SK-N-SH (cell line): ENCODE measurements at regions not wholly inside any gene's neighbourhood (a gene's known extent, or its start where the extent isn't known, plus 50 kb on each side); places are given as distances from the start of the nearest gene placed in this dataset.

Experiments
- CTCF ChIA-PET: fragments of 300-600, 350-600 bp; formaldehyde crosslinking; extraction: SDS; loops from one replicate; lab custom pipeline; 2021; lab: Yijun Ruan, JAX
- POLR2A ChIA-PET: fragments of 350-600 bp; sonication (Branson Sonifier 250); formaldehyde crosslinking; extraction: SDS; loops from one replicate; lab custom pipeline; 2020; ENCODE audit warnings: antibody characterized with exemption, inconsistent platforms; lab: Yijun Ruan, JAX
- DNase-seq: peaks from one replicate; pipeline ENCODE4 v3.0.0; 2012
- H2AFZ ChIP-seq: fragments of 200-600 bp; sonication (generic); 2 replicates; pipeline ENCODE4 v1.8.1; 2016; ENCODE audit warnings: antibody characterized with exemption, mild to moderate bottlenecking, low read depth
- H3F3A ChIP-seq: fragments of 200-600 bp; sonication (generic); replicated peaks from 2 replicates; pipeline ENCODE3; 2016; ENCODE audit warnings: antibody characterized with exemption, mild to moderate bottlenecking; ENCODE audit not compliant: insufficient read depth
- H3K27ac ChIP-seq, 2 experiments: fragments of 200-500 bp in 1 of 2; fragments of 200-600 bp in 1 of 2; sonication (Bioruptor generic) in 1 of 2; sonication (generic), shearing (Covaris generic) in 1 of 2; 2 replicates each; pipeline versions ENCODE4 v1.5.1 to v1.6.1; 2014 to 2016; ENCODE audit warnings: low read depth in 2 of 2, inconsistent platforms in 1 of 2, low read length in 1 of 2, mild to moderate bottlenecking in 1 of 2, mixed read lengths in 1 of 2
- H3K27me3 ChIP-seq: fragments of 200-600 bp; sonication (generic), shearing (Covaris generic); 2 replicates; pipeline ENCODE4 v1.6.1; 2016; ENCODE audit warnings: mixed run types; ENCODE audit not compliant: insufficient read depth
- H3K36me3 ChIP-seq, 2 experiments: fragments of 200-500 bp in 1 of 2; fragments of 200-600 bp in 1 of 2; sonication (Bioruptor generic) in 1 of 2; sonication (generic) in 1 of 2; replicated peaks in 1 of 2; 2 replicates each; pipeline versions ENCODE3 to v1.5.1; 2014 to 2016; ENCODE audit warnings: low read length in 1 of 2, mild to moderate bottlenecking in 1 of 2; ENCODE audit not compliant: insufficient read depth in 2 of 2, control insufficient read depth in 1 of 2
- H3K4me1 ChIP-seq, 2 experiments: fragments of 200-500 bp in 1 of 2; fragments of 200-600 bp in 1 of 2; sonication (Bioruptor generic) in 1 of 2; sonication (generic), shearing (Covaris generic) in 1 of 2; 2 replicates each; pipeline versions ENCODE4 v1.5.1 to v1.6.1; 2014 to 2016; ENCODE audit warnings: low read depth in 1 of 2, low read length in 1 of 2, mixed run types in 1 of 2; ENCODE audit not compliant: insufficient read depth in 2 of 2, control insufficient read depth in 1 of 2
- H3K4me2 ChIP-seq: fragments of 200-600 bp; sonication (generic), shearing (Covaris generic); 2 replicates; pipeline ENCODE4 v1.6.1; 2017; ENCODE audit warnings: mixed run types
- H3K4me3 ChIP-seq, 2 experiments: fragments of 200-500 bp in 1 of 2; fragments of 200-600 bp in 1 of 2; sonication (Bioruptor generic) in 1 of 2; sonication (generic), shearing (Covaris generic) in 1 of 2; 2 replicates each; pipeline versions ENCODE4 v1.5.1 to v1.8.1; 2014 to 2016; ENCODE audit warnings: low read depth in 2 of 2, inconsistent platforms in 1 of 2, low read length in 1 of 2, mild to moderate bottlenecking in 1 of 2, mixed read lengths in 1 of 2, moderate library complexity in 1 of 2
- H3K79me2 ChIP-seq: fragments of 200-600 bp; sonication (generic); 2 replicates; pipeline ENCODE4 v1.8.1; 2017; ENCODE audit warnings: mild to moderate bottlenecking; ENCODE audit not compliant: insufficient read depth
- H3K9ac ChIP-seq: fragments of 200-600 bp; sonication (generic); 2 replicates; pipeline ENCODE4 v1.6.1; 2017; ENCODE audit warnings: mixed run types
- H3K9me2 ChIP-seq: fragments of 200-600 bp; sonication (generic); 2 replicates; pipeline ENCODE4 v1.6.1; 2017; ENCODE audit warnings: mixed run types
- H3K9me3 ChIP-seq: fragments of 200-600 bp; sonication (generic); 2 replicates; pipeline ENCODE4 v1.6.1; 2017; ENCODE audit warnings: mixed run types, mild to moderate bottlenecking, moderate library complexity
- H4K20me1 ChIP-seq: fragments of 200-600 bp; sonication (generic); 2 replicates; pipeline ENCODE4 v1.6.1; 2017; ENCODE audit warnings: mild to moderate bottlenecking, mixed run types; ENCODE audit not compliant: insufficient read depth
- CHD2 ChIP-seq: fragments of 150-350 bp; IDR thresholded peaks from 2 replicates; pipeline ENCODE4 v1.6.1; 2018; ENCODE audit warnings: low read length; ENCODE audit not compliant: partially characterized antibody
- ELF1 ChIP-seq: IDR thresholded peaks from 2 replicates; pipeline ENCODE4 v1.4.0; 2012
- EZH2phosphoT487 ChIP-seq: fragments of 200-600 bp; sonication (generic); IDR thresholded peaks from 2 replicates; pipeline ENCODE4 v1.6.1; 2017; ENCODE audit warnings: low read depth, mixed run types, mild to moderate bottlenecking, antibody characterized with exemption, moderate library complexity, borderline replicate concordance
- FOSL2 ChIP-seq: IDR thresholded peaks from 2 replicates; pipeline ENCODE4 v1.4.0; 2012; ENCODE audit warnings: low read depth, mild to moderate bottlenecking, moderate library complexity, borderline replicate concordance
- FOXJ3 ChIP-seq: sonication (generic); formaldehyde crosslinking; IDR thresholded peaks from 2 replicates; pipeline ENCODE4 v1.5.1; 2020; ENCODE audit warnings: mild to moderate bottlenecking, missing genetic modification reagents
- FOXM1 ChIP-seq: IDR thresholded peaks from 2 replicates; pipeline ENCODE4 v1.4.0; 2012; ENCODE audit warnings: low read depth, mild to moderate bottlenecking
- GABPA ChIP-seq: IDR thresholded peaks from 2 replicates; pipeline ENCODE4 v1.4.0; 2012; ENCODE audit warnings: low read depth, mild to moderate bottlenecking
- JUND ChIP-seq: IDR thresholded peaks from 2 replicates; pipeline ENCODE4 v1.4.0; 2012
- MAX ChIP-seq: IDR thresholded peaks from 2 replicates; pipeline ENCODE4 v1.4.0; 2012; ENCODE audit warnings: low read depth
- MXI1 ChIP-seq: IDR thresholded peaks from 2 replicates; pipeline ENCODE4 v1.6.1; 2012; ENCODE audit warnings: mild to moderate bottlenecking, low read depth, low read length, improper control_type of control experiment
- NRF1 ChIP-seq: IDR thresholded peaks from 2 replicates; pipeline ENCODE4 v1.6.1; 2012; ENCODE audit warnings: low read depth, mild to moderate bottlenecking, low read length
- PBX3 ChIP-seq: IDR thresholded peaks from 2 replicates; pipeline ENCODE4; 2012
- RAD21 ChIP-seq: IDR thresholded peaks from 2 replicates; pipeline ENCODE4 v1.6.1; 2012; ENCODE audit warnings: mild to moderate bottlenecking, low read length
- RCOR1 ChIP-seq: fragments of 150-350 bp; IDR thresholded peaks from 2 replicates; pipeline ENCODE4 v1.6.1; 2017; ENCODE audit warnings: antibody characterized with exemption, low read length
- REST ChIP-seq: IDR thresholded peaks from 2 replicates; pipeline ENCODE4 v1.6.1; 2012; ENCODE audit warnings: mild to moderate bottlenecking, low read depth, low read length, moderate library complexity
- RXRA ChIP-seq: IDR thresholded peaks from 2 replicates; pipeline ENCODE4 v1.4.0; 2012; ENCODE audit warnings: low read depth, mild to moderate bottlenecking, borderline replicate concordance
- SMC3 ChIP-seq: IDR thresholded peaks from 2 replicates; pipeline ENCODE4 v1.6.1; 2012; ENCODE audit warnings: low read depth, low read length, improper control_type of control experiment
- TAF1 ChIP-seq: IDR thresholded peaks from 2 replicates; pipeline ENCODE4 v1.6.1; 2012; ENCODE audit warnings: low read depth, mild to moderate bottlenecking, low read length, moderate library complexity, borderline replicate concordance
- TEAD4 ChIP-seq: IDR thresholded peaks from 2 replicates; pipeline ENCODE4 v1.4.0; 2012; ENCODE audit warnings: mild to moderate bottlenecking, borderline replicate concordance; ENCODE audit not compliant: insufficient read depth
- USF2 ChIP-seq: fragments of 150-350 bp; IDR thresholded peaks from 2 replicates; pipeline ENCODE4 v1.6.1; 2017; ENCODE audit warnings: antibody characterized with exemption, low read length, low read depth, borderline replicate concordance
- YY1 ChIP-seq: IDR thresholded peaks from 2 replicates; pipeline ENCODE4 v1.4.0; 2012; ENCODE audit warnings: low read depth, mild to moderate bottlenecking
- WGBS: methylation state at CpG from one replicate; pipeline ENCODE4 v1.1.6; 2017; ENCODE audit warnings: low lambda C conversion rate; 5-methylcytosine and 5-hydroxymethylcytosine counted together

GRCh38 chr3:173267716-173268115 is 126.7 kb upstream of the SPATA16 start:
- Histone ChIP-seq H3K4me3 (no peak overlapping the region), H3F3A (no peaks in the 10 kb centered on the region), H3K4me2 (no peak overlapping the region), H3K79me2 (no peaks in the 10 kb centered on the region), H3K9me3 (no peaks in the 10 kb centered on the region), H2AFZ (no peak overlapping the region), H3K9me2 (no peaks in the 10 kb centered on the region), H3K9ac (no peak overlapping the region), H3K4me1 (no peaks in the 10 kb centered on the region), H4K20me1 (no peaks in the 10 kb centered on the region), H3K27me3 (no peaks in the 10 kb centered on the region), H3K27ac (no peak overlapping the region), H3K36me3 (no peaks in the 10 kb centered on the region)
- TF ChIP-seq MAX (no peak), SMC3 (no peak), TEAD4 (no peak), CHD2 (no peak), JUND (no peak), ELF1 (no peak), RAD21 (no peak), EZH2phosphoT487 (no peak), GABPA (no peak), REST (no peak)
- ChIA-PET CTCF (no interaction called here), POLR2A (no interaction called here)
- no peak for DNase-seq

GRCh38 chr3:173266441-173266840 is 125.4 kb upstream of the SPATA16 start:
- Histone ChIP-seq H3K27ac (no peak overlapping the region), H3K9me2 (no peaks in the 10 kb centered on the region), H3K9me3 (no peaks in the 10 kb centered on the region), H3K4me3 (no peak overlapping the region), H2AFZ (no peak overlapping the region), H3K36me3 (no peaks in the 10 kb centered on the region), H3K79me2 (no peaks in the 10 kb centered on the region), H3K4me2 (no peak overlapping the region), H3K4me1 (no peaks in the 10 kb centered on the region), H3K9ac (no peak overlapping the region), H3K27me3 (no peaks in the 10 kb centered on the region), H4K20me1 (no peaks in the 10 kb centered on the region), H3F3A (no peaks in the 10 kb centered on the region)
- no peak for DNase-seq
- WGBS: 65% methylated on average over 3 of the region's 3 CpGs
- POLR2A ChIA-PET: no interaction called here
- TF ChIP-seq FOSL2 (no peak), RCOR1 (no peak), MAX (no peak), NRF1 (no peak), PBX3 (no peak), CHD2 (no peak), YY1 (no peak), ELF1 (no peak), RAD21 (no peak), FOXM1 (no peak), MXI1 (no peak), JUND (no peak), USF2 (no peak), RXRA (no peak), SMC3 (no peak), TAF1 (no peak), FOXJ3 (no peak)
- CTCF ChIA-PET: no interaction called here
